HepG2 (cell line): ENCODE measurements at regions not wholly inside any gene's neighbourhood (a gene's known extent, or its start where the extent isn't known, plus 50 kb on each side); places are given as distances from the start of the nearest gene placed in this dataset.

ENCODE experiments used
- ARID5B ChIP-seq: IDR thresholded peaks from 2 replicates; pipeline ENCODE4 v1.4.0; 2020; ENCODE audit warnings: mild to moderate bottlenecking, missing genetic modification reagents
- ATF1 ChIP-seq: IDR thresholded peaks from 2 replicates; pipeline ENCODE4 v1.6.1; 2016; ENCODE audit warnings: mild to moderate bottlenecking, control low read depth
- CAMTA2 ChIP-seq: sonication (generic); formaldehyde crosslinking; IDR thresholded peaks from 2 replicates; pipeline ENCODE4 v1.4.0; 2020; ENCODE audit warnings: mild to moderate bottlenecking, missing genetic modification reagents, borderline replicate concordance
- HNF1A ChIP-seq, 2 experiments: sonication (generic) in 1 of 2; formaldehyde crosslinking in 1 of 2; IDR thresholded peaks; 2 replicates each; pipeline versions ENCODE4 v1.4.0 to v1.6.1; 2016 to 2020; ENCODE audit warnings: borderline replicate concordance in 1 of 2, low read depth in 1 of 2, mild to moderate bottlenecking in 1 of 2, missing genetic modification reagents in 1 of 2
- JUND ChIP-seq: sonication (generic); formaldehyde crosslinking; IDR thresholded peaks from 2 replicates; pipeline ENCODE4 v1.8.0; 2022; ENCODE audit warnings: mild to moderate bottlenecking, missing genetic modification reagents
- MXD1 ChIP-seq: sonication (generic); formaldehyde crosslinking; IDR thresholded peaks from 2 replicates; pipeline ENCODE4 v1.4.0; 2020; ENCODE audit warnings: mild to moderate bottlenecking, missing genetic modification reagents
- NR0B2 ChIP-seq: sonication (generic); formaldehyde crosslinking; IDR thresholded peaks from 2 replicates; pipeline ENCODE4 v1.4.0; 2020; ENCODE audit warnings: mild to moderate bottlenecking, missing genetic modification reagents
- PAWR ChIP-seq: sonication (generic); formaldehyde crosslinking; IDR thresholded peaks from 2 replicates; pipeline ENCODE4 v1.4.0; 2020; ENCODE audit warnings: missing genetic modification reagents, mild to moderate bottlenecking, borderline replicate concordance
- PHF20 ChIP-seq: sonication (generic); formaldehyde crosslinking; IDR thresholded peaks from 2 replicates; pipeline ENCODE4 v1.5.0; 2020; ENCODE audit warnings: mild to moderate bottlenecking, missing genetic modification reagents
- SMAD9 ChIP-seq: sonication (generic); formaldehyde crosslinking; IDR thresholded peaks from 2 replicates; pipeline ENCODE4 v1.5.1; 2020; ENCODE audit warnings: mild to moderate bottlenecking, missing genetic modification reagents
- ZBTB26 ChIP-seq: IDR thresholded peaks from 2 replicates; pipeline ENCODE4 v1.6.1; 2016; ENCODE audit warnings: missing compliant biosample characterization, missing genetic modification reagents, borderline replicate concordance
- ZFP41 ChIP-seq: sonication (generic); formaldehyde crosslinking; IDR thresholded peaks from 2 replicates; pipeline ENCODE4 v1.4.0; 2020; ENCODE audit warnings: mild to moderate bottlenecking, missing genetic modification reagents, borderline replicate concordance
- ZGPAT ChIP-seq: IDR thresholded peaks from 2 replicates; pipeline ENCODE4 v1.6.1; 2016; ENCODE audit warnings: mild to moderate bottlenecking
- ZNF10 ChIP-seq: sonication (generic); formaldehyde crosslinking; IDR thresholded peaks from 2 replicates; pipeline ENCODE4 v1.4.0; 2020; ENCODE audit warnings: mild to moderate bottlenecking, low read depth, missing genetic modification reagents, borderline replicate concordance
- ZNF547 ChIP-seq: sonication (generic); formaldehyde crosslinking; IDR thresholded peaks from 2 replicates; pipeline ENCODE4 v1.5.1; 2020; ENCODE audit warnings: mild to moderate bottlenecking, missing genetic modification reagents

GRCh38 chr12:3336606-3337311, 154.2 kb upstream of the PRMT8 start (continued):
- TF ChIP-seq HNF1A (IDR thresholded peaks at IDR 0.05; ENCODE audit: low read depth) (no peak), HNF1A (CRISPR knock-in tag; IDR thresholded peaks at IDR 0.05; ENCODE audit: borderline replicate concordance) (no peak), ATF1 (CRISPR knock-in tag) (no peak), NR0B2 (CRISPR knock-in tag) (no peak), ZNF547 (CRISPR knock-in tag) (no peak), SMAD9 (CRISPR knock-in tag) (no peak), CAMTA2 (CRISPR knock-in tag) (no peak), JUND (CRISPR knock-in tag) (no peak), ZFP41 (CRISPR knock-in tag) (no peak), MXD1 (CRISPR knock-in tag) (no peak), ZBTB26 (CRISPR knock-in tag) (no peak), ZNF10 (CRISPR knock-in tag) (no peak), PHF20 (no peak), ARID5B (CRISPR knock-in tag) (peak; percentile 20; the same call in 1 of the 2 replicates), PAWR (CRISPR knock-in tag) (no peak), ZGPAT (no peak)
